SK-N-SH (cell line): ENCODE measurements at regions not wholly inside any gene's neighbourhood (a gene's known extent, or its start where the extent isn't known, plus 50 kb on each side); places are given as distances from the start of the nearest gene placed in this dataset.

Experiments used
- CTCF ChIA-PET: fragments of 300-600, 350-600 bp; formaldehyde crosslinking; extraction: SDS; loops from one replicate; lab custom pipeline; 2021; lab: Yijun Ruan, JAX
- POLR2A ChIA-PET: fragments of 350-600 bp; sonication (Branson Sonifier 250); formaldehyde crosslinking; extraction: SDS; loops from one replicate; lab custom pipeline; 2020; ENCODE audit warnings: antibody characterized with exemption, inconsistent platforms; lab: Yijun Ruan, JAX
- DNase-seq: peaks from one replicate; pipeline ENCODE4 v3.0.0; 2012
- H2AFZ ChIP-seq: fragments of 200-600 bp; sonication (generic); 2 replicates; pipeline ENCODE4 v1.8.1; 2016; ENCODE audit warnings: antibody characterized with exemption, mild to moderate bottlenecking, low read depth
- H3F3A ChIP-seq: fragments of 200-600 bp; sonication (generic); replicated peaks from 2 replicates; pipeline ENCODE3; 2016; ENCODE audit warnings: antibody characterized with exemption, mild to moderate bottlenecking; ENCODE audit not compliant: insufficient read depth
- H3K27ac ChIP-seq, 2 experiments: fragments of 200-500 bp in 1 of 2; fragments of 200-600 bp in 1 of 2; sonication (Bioruptor generic) in 1 of 2; sonication (generic), shearing (Covaris generic) in 1 of 2; 2 replicates each; pipeline versions ENCODE4 v1.5.1 to v1.6.1; 2014 to 2016; ENCODE audit warnings: low read depth in 2 of 2, inconsistent platforms in 1 of 2, low read length in 1 of 2, mild to moderate bottlenecking in 1 of 2, mixed read lengths in 1 of 2
- H3K27me3 ChIP-seq: fragments of 200-600 bp; sonication (generic), shearing (Covaris generic); 2 replicates; pipeline ENCODE4 v1.6.1; 2016; ENCODE audit warnings: mixed run types; ENCODE audit not compliant: insufficient read depth
- H3K36me3 ChIP-seq, 2 experiments: fragments of 200-500 bp in 1 of 2; fragments of 200-600 bp in 1 of 2; sonication (Bioruptor generic) in 1 of 2; sonication (generic) in 1 of 2; replicated peaks in 1 of 2; 2 replicates each; pipeline versions ENCODE3 to v1.5.1; 2014 to 2016; ENCODE audit warnings: low read length in 1 of 2, mild to moderate bottlenecking in 1 of 2; ENCODE audit not compliant: insufficient read depth in 2 of 2, control insufficient read depth in 1 of 2
- H3K4me1 ChIP-seq, 2 experiments: fragments of 200-500 bp in 1 of 2; fragments of 200-600 bp in 1 of 2; sonication (Bioruptor generic) in 1 of 2; sonication (generic), shearing (Covaris generic) in 1 of 2; 2 replicates each; pipeline versions ENCODE4 v1.5.1 to v1.6.1; 2014 to 2016; ENCODE audit warnings: low read depth in 1 of 2, low read length in 1 of 2, mixed run types in 1 of 2; ENCODE audit not compliant: insufficient read depth in 2 of 2, control insufficient read depth in 1 of 2
- H3K4me2 ChIP-seq: fragments of 200-600 bp; sonication (generic), shearing (Covaris generic); 2 replicates; pipeline ENCODE4 v1.6.1; 2017; ENCODE audit warnings: mixed run types
- H3K4me3 ChIP-seq, 2 experiments: fragments of 200-500 bp in 1 of 2; fragments of 200-600 bp in 1 of 2; sonication (Bioruptor generic) in 1 of 2; sonication (generic), shearing (Covaris generic) in 1 of 2; 2 replicates each; pipeline versions ENCODE4 v1.5.1 to v1.8.1; 2014 to 2016; ENCODE audit warnings: low read depth in 2 of 2, inconsistent platforms in 1 of 2, low read length in 1 of 2, mild to moderate bottlenecking in 1 of 2, mixed read lengths in 1 of 2, moderate library complexity in 1 of 2
- H3K79me2 ChIP-seq: fragments of 200-600 bp; sonication (generic); 2 replicates; pipeline ENCODE4 v1.8.1; 2017; ENCODE audit warnings: mild to moderate bottlenecking; ENCODE audit not compliant: insufficient read depth
- H3K9ac ChIP-seq: fragments of 200-600 bp; sonication (generic); 2 replicates; pipeline ENCODE4 v1.6.1; 2017; ENCODE audit warnings: mixed run types
- H3K9me2 ChIP-seq: fragments of 200-600 bp; sonication (generic); 2 replicates; pipeline ENCODE4 v1.6.1; 2017; ENCODE audit warnings: mixed run types
- H3K9me3 ChIP-seq: fragments of 200-600 bp; sonication (generic); 2 replicates; pipeline ENCODE4 v1.6.1; 2017; ENCODE audit warnings: mixed run types, mild to moderate bottlenecking, moderate library complexity
- H4K20me1 ChIP-seq: fragments of 200-600 bp; sonication (generic); 2 replicates; pipeline ENCODE4 v1.6.1; 2017; ENCODE audit warnings: mild to moderate bottlenecking, mixed run types; ENCODE audit not compliant: insufficient read depth
- ELF1 ChIP-seq: IDR thresholded peaks from 2 replicates; pipeline ENCODE4 v1.4.0; 2012
- EP300 ChIP-seq, 2 experiments: IDR thresholded peaks; 2 replicates each; pipeline versions ENCODE4 v1.4.0 to v1.6.1; 2012; ENCODE audit warnings: borderline replicate concordance in 1 of 2, low read depth in 1 of 2, low read length in 1 of 2
- FOSL2 ChIP-seq: IDR thresholded peaks from 2 replicates; pipeline ENCODE4 v1.4.0; 2012; ENCODE audit warnings: low read depth, mild to moderate bottlenecking, moderate library complexity, borderline replicate concordance
- GABPA ChIP-seq: IDR thresholded peaks from 2 replicates; pipeline ENCODE4 v1.4.0; 2012; ENCODE audit warnings: low read depth, mild to moderate bottlenecking
- IRF3 ChIP-seq: fragments of 150-350 bp; IDR thresholded peaks from 2 replicates; pipeline ENCODE4 v1.6.1; 2016; ENCODE audit warnings: mild to moderate bottlenecking, low read depth, low read length
- NFIC ChIP-seq: IDR thresholded peaks from 2 replicates; pipeline ENCODE4 v1.4.0; 2012; ENCODE audit warnings: borderline replicate concordance
- NRF1 ChIP-seq: IDR thresholded peaks from 2 replicates; pipeline ENCODE4 v1.6.1; 2012; ENCODE audit warnings: low read depth, mild to moderate bottlenecking, low read length
- RAD21 ChIP-seq: IDR thresholded peaks from 2 replicates; pipeline ENCODE4 v1.6.1; 2012; ENCODE audit warnings: mild to moderate bottlenecking, low read length
- RCOR1 ChIP-seq: fragments of 150-350 bp; IDR thresholded peaks from 2 replicates; pipeline ENCODE4 v1.6.1; 2017; ENCODE audit warnings: antibody characterized with exemption, low read length
- RFX5 ChIP-seq: IDR thresholded peaks from 2 replicates; pipeline ENCODE4 v1.6.1; 2012; ENCODE audit warnings: mild to moderate bottlenecking, improper control_type of control experiment, low read length
- RXRA ChIP-seq: IDR thresholded peaks from 2 replicates; pipeline ENCODE4 v1.4.0; 2012; ENCODE audit warnings: low read depth, mild to moderate bottlenecking, borderline replicate concordance
- SIN3A ChIP-seq: IDR thresholded peaks from 2 replicates; pipeline ENCODE4 v1.6.1; 2012; ENCODE audit warnings: low read depth, mild to moderate bottlenecking, low read length, moderate library complexity, borderline replicate concordance
- SMC3 ChIP-seq: IDR thresholded peaks from 2 replicates; pipeline ENCODE4 v1.6.1; 2012; ENCODE audit warnings: low read depth, low read length, improper control_type of control experiment
- TAF1 ChIP-seq: IDR thresholded peaks from 2 replicates; pipeline ENCODE4 v1.6.1; 2012; ENCODE audit warnings: low read depth, mild to moderate bottlenecking, low read length, moderate library complexity, borderline replicate concordance
- TCF12 ChIP-seq: IDR thresholded peaks from 2 replicates; pipeline ENCODE4 v1.4.0; 2012
- TEAD4 ChIP-seq: IDR thresholded peaks from 2 replicates; pipeline ENCODE4 v1.4.0; 2012; ENCODE audit warnings: mild to moderate bottlenecking, borderline replicate concordance; ENCODE audit not compliant: insufficient read depth
- USF1 ChIP-seq: IDR thresholded peaks from 2 replicates; pipeline ENCODE4 v1.4.0; 2012; ENCODE audit warnings: low read depth, borderline replicate concordance
- YY1 ChIP-seq: IDR thresholded peaks from 2 replicates; pipeline ENCODE4 v1.4.0; 2012; ENCODE audit warnings: low read depth, mild to moderate bottlenecking
- whole genome bisulfite sequencing: methylation state at CpG from one replicate; pipeline ENCODE4 v1.1.6; 2017; ENCODE audit warnings: low lambda C conversion rate; 5-methylcytosine and 5-hydroxymethylcytosine counted together
- TF ChIP-seq, protein P1 (sequence below): fragments of 200-600 bp; sonication (generic); IDR thresholded peaks from 2 replicates; pipeline ENCODE4 v1.6.1; 2017; ENCODE audit warnings: antibody characterized with exemption, mild to moderate bottlenecking, moderate library complexity
- TF ChIP-seq, protein P2 (sequence below): IDR thresholded peaks from 2 replicates; pipeline ENCODE4 v1.4.0; 2012; ENCODE audit warnings: low read depth
- TF ChIP-seq, protein P3 (sequence below): fragments of 150-350 bp; IDR thresholded peaks from 2 replicates; pipeline ENCODE4 v1.6.1; 2017; ENCODE audit warnings: antibody characterized with exemption, low read length, low read depth, borderline replicate concordance

DNA sequence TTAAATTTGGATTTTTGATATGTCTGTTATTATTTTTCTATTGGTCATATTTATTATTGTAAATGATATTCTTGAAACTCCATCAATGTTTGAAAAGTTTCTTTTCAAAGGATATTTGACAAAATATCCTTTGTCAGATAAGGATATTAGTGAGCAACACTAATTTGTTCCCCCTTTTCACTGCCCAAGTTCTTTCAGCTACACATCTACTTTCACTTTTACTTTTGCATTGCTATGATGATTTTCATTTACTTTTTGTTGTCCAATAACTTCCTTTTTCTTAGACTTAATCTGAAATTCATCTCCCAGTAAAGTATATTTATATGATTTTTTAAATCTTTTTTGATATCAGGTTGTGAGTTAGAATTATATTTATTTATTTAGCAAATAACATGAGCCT lies 542.3 kb upstream of the ADGRL3 start:
- Histone ChIP-seq H3K9me2 (no peaks in the 10 kb centered on the region), H3K36me3 (no peaks in the 10 kb centered on the region), H2AFZ (peak overlapping the region; percentile 89), H3K9me3 (no peaks in the 10 kb centered on the region), H4K20me1 (no peaks in the 10 kb centered on the region), H3K27me3 (no peaks in the 10 kb centered on the region), H3K27ac (no peak overlapping the region; a peak in 1 of 4 replicates), H3K4me3 (peak overlapping the region in 1 of 2 experiments; percentile 24; a peak in 3 of 4 replicates), H3F3A (no peaks in the 10 kb centered on the region), H3K4me2 (peak overlapping the region; percentile 53), H3K9ac (no peak overlapping the region)
- CTCF ChIA-PET, result interaction anchor here (0.6 kb wide), 1 partner anchor 575 kb away, joined by 3 read pairs; no protein-coding TSS in a partner anchor
- POLR2A ChIA-PET, result no interaction called here
- DNase-seq, result no peak
- TF ChIP-seq TAF1 (no peak), USF1 (no peak), NRF1 (no peak), NFIC (no peak), RFX5 (no peak), SMC3 (no peak), TEAD4 (no peak), YY1 (no peak), SIN3A (no peak), ELF1 (no peak), RCOR1 (no peak), RAD21 (no peak), TCF12 (no peak)
- TF ChIP-seq, protein P1, sequence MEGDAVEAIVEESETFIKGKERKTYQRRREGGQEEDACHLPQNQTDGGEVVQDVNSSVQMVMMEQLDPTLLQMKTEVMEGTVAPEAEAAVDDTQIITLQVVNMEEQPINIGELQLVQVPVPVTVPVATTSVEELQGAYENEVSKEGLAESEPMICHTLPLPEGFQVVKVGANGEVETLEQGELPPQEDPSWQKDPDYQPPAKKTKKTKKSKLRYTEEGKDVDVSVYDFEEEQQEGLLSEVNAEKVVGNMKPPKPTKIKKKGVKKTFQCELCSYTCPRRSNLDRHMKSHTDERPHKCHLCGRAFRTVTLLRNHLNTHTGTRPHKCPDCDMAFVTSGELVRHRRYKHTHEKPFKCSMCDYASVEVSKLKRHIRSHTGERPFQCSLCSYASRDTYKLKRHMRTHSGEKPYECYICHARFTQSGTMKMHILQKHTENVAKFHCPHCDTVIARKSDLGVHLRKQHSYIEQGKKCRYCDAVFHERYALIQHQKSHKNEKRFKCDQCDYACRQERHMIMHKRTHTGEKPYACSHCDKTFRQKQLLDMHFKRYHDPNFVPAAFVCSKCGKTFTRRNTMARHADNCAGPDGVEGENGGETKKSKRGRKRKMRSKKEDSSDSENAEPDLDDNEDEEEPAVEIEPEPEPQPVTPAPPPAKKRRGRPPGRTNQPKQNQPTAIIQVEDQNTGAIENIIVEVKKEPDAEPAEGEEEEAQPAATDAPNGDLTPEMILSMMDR, result no peak
- TF ChIP-seq, protein P2, sequence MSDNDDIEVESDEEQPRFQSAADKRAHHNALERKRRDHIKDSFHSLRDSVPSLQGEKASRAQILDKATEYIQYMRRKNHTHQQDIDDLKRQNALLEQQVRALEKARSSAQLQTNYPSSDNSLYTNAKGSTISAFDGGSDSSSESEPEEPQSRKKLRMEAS, result no peak
- TF ChIP-seq, all 33 proteins: peak for 0
- Histone ChIP-seq H3K79me2 (no peaks in the 10 kb centered on the region), H3K4me1 (no peaks in the 10 kb centered on the region)

- H3K9ac ChIP-seq, result no peak overlapping the region
- no peaks in the 10 kb centered on the region for H3K9me2 ChIP-seq
- H3K27ac ChIP-seq, result no peak overlapping the region
- no peak for TF ChIP-seq RXRA
- no peak for TF ChIP-seq FOSL2
- TF ChIP-seq NFIC, result no peak
- TF ChIP-seq YY1, result no peak
- no peak for TF ChIP-seq GABPA
- no peak for TF ChIP-seq RCOR1
- no peak for TF ChIP-seq EP300 (IDR thresholded peaks at IDR 0.05; ENCODE audit: borderline replicate concordance in 1 of 2, low read depth in 1 of 2, low read length in 1 of 2)
- no peak for TF ChIP-seq NRF1
- TF ChIP-seq, protein P3, sequence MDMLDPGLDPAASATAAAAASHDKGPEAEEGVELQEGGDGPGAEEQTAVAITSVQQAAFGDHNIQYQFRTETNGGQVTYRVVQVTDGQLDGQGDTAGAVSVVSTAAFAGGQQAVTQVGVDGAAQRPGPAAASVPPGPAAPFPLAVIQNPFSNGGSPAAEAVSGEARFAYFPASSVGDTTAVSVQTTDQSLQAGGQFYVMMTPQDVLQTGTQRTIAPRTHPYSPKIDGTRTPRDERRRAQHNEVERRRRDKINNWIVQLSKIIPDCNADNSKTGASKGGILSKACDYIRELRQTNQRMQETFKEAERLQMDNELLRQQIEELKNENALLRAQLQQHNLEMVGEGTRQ, result no peak
- TF ChIP-seq IRF3, result no peak
- no peak for TF ChIP-seq TEAD4
- TF ChIP-seq, protein P1, result no peak
- TF ChIP-seq RAD21, result no peak
- no peaks in the 10 kb centered on the region for H3K27me3 ChIP-seq
- H3K4me1 ChIP-seq, result no peaks in the 10 kb centered on the region
- no peak overlapping the region for H3K4me2 ChIP-seq
- WGBS, result 57% methylated on average over 4 of the region's 4 CpGs
- no peaks in the 10 kb centered on the region for H4K20me1 ChIP-seq
- H3K4me3 ChIP-seq, result no peak overlapping the region
- ChIA-PET CTCF (no interaction called here), POLR2A (no interaction called here)
- no peaks in the 10 kb centered on the region for H3K79me2 ChIP-seq
- H3K36me3 ChIP-seq, result no peaks in the 10 kb centered on the region
- H3K9me3 ChIP-seq, result no peaks in the 10 kb centered on the region
- H3F3A ChIP-seq, result no peaks in the 10 kb centered on the region
- no peak for DNase-seq
- H2AFZ ChIP-seq, result no peak overlapping the region
Observed at GRCh38 chr4:60663769-60664168, 536.4 kb upstream of the ADGRL3 start.
